WTC11 (cell line): ENCODE measurements at regions not wholly inside any gene's neighbourhood (a gene's known extent, or its start where the extent isn't known, plus 50 kb on each side); places are given as distances from the start of the nearest gene placed in this dataset.

Experiments
- ATAC-seq: fragments of 200-7000 bp; cut with Tn5 transposase; 2 replicates; pipeline ENCODE4 v1.10.0; 2021; ENCODE audit warnings: mild to moderate bottlenecking, moderate library complexity
- CTCF ChIA-PET: fragments of 300-600 bp; sonication (Branson Sonifier 250); formaldehyde crosslinking; loops from one replicate; lab custom pipeline; 2021; ENCODE audit warnings: antibody characterized with exemption; lab: Charles Lee
- POLR2A ChIA-PET: fragments of 350-600 bp; sonication (Branson Sonifier 250); formaldehyde crosslinking; loops from one replicate; lab custom pipeline; 2021; ENCODE audit warnings: antibody characterized with exemption; lab: Charles Lee
- DNase-seq: peaks from one replicate; pipeline ENCODE4 v3.0.0; 2021; ENCODE audit warnings: low spot score
- H3K27ac Mint-ChIP-seq: 2 replicates; pipeline ENCODE4 v1.8.0; 2021; ENCODE audit warnings: mixed read lengths
- H3K27me3 Mint-ChIP-seq: 2 replicates; pipeline ENCODE4 v1.8.0; 2021; ENCODE audit warnings: low read depth, mild to moderate bottlenecking, moderate library complexity, mixed read lengths
- H3K36me3 Mint-ChIP-seq: 2 replicates; pipeline ENCODE4 v1.8.0; 2021; ENCODE audit warnings: mixed read lengths
- H3K4me1 Mint-ChIP-seq: 2 replicates; pipeline ENCODE4 v1.8.0; 2022; ENCODE audit warnings: mixed read lengths
- H3K4me3 Mint-ChIP-seq: 2 replicates; pipeline ENCODE4 v1.8.0; 2021; ENCODE audit warnings: mild to moderate bottlenecking, moderate library complexity, mixed read lengths
- H3K9me3 Mint-ChIP-seq: 2 replicates; pipeline ENCODE4 v1.8.0; 2021; ENCODE audit warnings: mixed read lengths
- ATF1 ChIP-seq: sonication (generic); formaldehyde crosslinking; IDR thresholded peaks from 2 replicates; pipeline ENCODE4 v1.8.1; 2023; ENCODE audit warnings: mild to moderate bottlenecking, moderate library complexity, missing genetic modification reagents
- ATF2 ChIP-seq: sonication (generic); formaldehyde crosslinking; IDR thresholded peaks from 2 replicates; pipeline ENCODE4 v1.8.1; 2022; ENCODE audit warnings: low read depth, missing genetic modification reagents, borderline replicate concordance
- ATF3 ChIP-seq: sonication (generic); formaldehyde crosslinking; conservative IDR thresholded peaks from 2 replicates; pipeline ENCODE4 v1.8.1; 2022; ENCODE audit warnings: mild to moderate bottlenecking, missing genetic modification reagents
- CBFB ChIP-seq: sonication (generic); formaldehyde crosslinking; IDR thresholded peaks from 2 replicates; pipeline ENCODE4 v1.8.1; 2022; ENCODE audit warnings: mild to moderate bottlenecking, low read depth, missing genetic modification reagents
- CDX4 ChIP-seq: fragments of 250-450 bp; sonication (Bioruptor Pico); IDR thresholded peaks from 2 replicates; pipeline ENCODE4 v1.9.0; 2021; ENCODE audit warnings: moderate library complexity, mild to moderate bottlenecking, inconsistent platforms, borderline replicate concordance
- E2F1 ChIP-seq: sonication (generic); formaldehyde crosslinking; IDR thresholded peaks from 2 replicates; pipeline ENCODE4 v1.8.0; 2022; ENCODE audit warnings: mild to moderate bottlenecking, missing genetic modification reagents
- FOXJ3 ChIP-seq: sonication (generic); formaldehyde crosslinking; IDR thresholded peaks from 2 replicates; pipeline ENCODE4 v1.9.0; 2021; ENCODE audit warnings: missing genetic modification reagents, mild to moderate bottlenecking, borderline replicate concordance
- FOXK1 ChIP-seq: sonication (generic); formaldehyde crosslinking; IDR thresholded peaks from 2 replicates; pipeline ENCODE4 v1.8.0; 2022; ENCODE audit warnings: mild to moderate bottlenecking, moderate library complexity, missing genetic modification reagents
- IRF2 ChIP-seq: sonication (generic); formaldehyde crosslinking; IDR thresholded peaks from 2 replicates; pipeline ENCODE4 v1.8.0; 2022; ENCODE audit warnings: low read depth, missing genetic modification reagents, borderline replicate concordance
- KAT7 ChIP-seq: sonication (generic); formaldehyde crosslinking; IDR thresholded peaks from 2 replicates; pipeline ENCODE4 v1.8.1; 2023; ENCODE audit warnings: missing genetic modification reagents, mild to moderate bottlenecking, borderline replicate concordance
- MAX ChIP-seq: sonication (generic); formaldehyde crosslinking; IDR thresholded peaks from 2 replicates; pipeline ENCODE4 v1.8.0; 2022; ENCODE audit warnings: mild to moderate bottlenecking, missing genetic modification reagents
- MLX ChIP-seq: sonication (generic); formaldehyde crosslinking; IDR thresholded peaks from 2 replicates; pipeline ENCODE4 v1.8.1; 2023; ENCODE audit warnings: mild to moderate bottlenecking, missing genetic modification reagents, moderate library complexity
- MXD4 ChIP-seq: fragments of 250-450 bp; sonication (Bioruptor Pico); IDR thresholded peaks from 2 replicates; pipeline ENCODE4 v1.8.0; 2021; ENCODE audit warnings: mild to moderate bottlenecking, moderate library complexity, borderline replicate concordance
- NFYB ChIP-seq: sonication (generic); formaldehyde crosslinking; conservative IDR thresholded peaks from 2 replicates; pipeline ENCODE4 v1.8.0; 2022; ENCODE audit warnings: low read depth, missing genetic modification reagents
- PRDM15 ChIP-seq: sonication (generic); formaldehyde crosslinking; IDR thresholded peaks from 2 replicates; pipeline ENCODE4 v1.8.0; 2022; ENCODE audit warnings: missing genetic modification reagents
- RORB ChIP-seq: fragments of 250-450 bp; sonication (Bioruptor Pico); IDR thresholded peaks from 2 replicates; pipeline ENCODE4 v1.9.0; 2021; ENCODE audit warnings: mild to moderate bottlenecking
- STAT6 ChIP-seq: sonication (generic); formaldehyde crosslinking; conservative IDR thresholded peaks from 2 replicates; pipeline ENCODE4 v1.8.1; 2023; ENCODE audit warnings: mild to moderate bottlenecking, low read depth, missing genetic modification reagents, moderate library complexity
- TCF7 ChIP-seq: sonication (generic); formaldehyde crosslinking; IDR thresholded peaks from 2 replicates; pipeline ENCODE4 v1.8.0; 2022; ENCODE audit warnings: mild to moderate bottlenecking, low read depth, missing genetic modification reagents, moderate library complexity
- ZNF396 ChIP-seq: fragments of 250-450 bp; sonication (Bioruptor Pico); IDR thresholded peaks from 2 replicates; pipeline ENCODE4 v1.8.0; 2021; ENCODE audit warnings: mild to moderate bottlenecking, moderate library complexity, borderline replicate concordance
- ZNF423 ChIP-seq: fragments of 250-450 bp; sonication (Bioruptor Pico); IDR thresholded peaks from 2 replicates; pipeline ENCODE4 v2.1.2; 2022; ENCODE audit warnings: mild to moderate bottlenecking, moderate library complexity

GRCh38 chr5:71877511-71877910, 158.4 kb downstream of the CARTPT start:
- ChIA-PET CTCF (no interaction called here), POLR2A (no interaction called here)
- TF ChIP-seq MAX (CRISPR knock-in tag) (no peak), NFYB (CRISPR knock-in tag) (no peak), E2F1 (CRISPR knock-in tag) (no peak), MLX (CRISPR knock-in tag) (no peak)
- H3K4me3 Mint-ChIP-seq, result no peak overlapping the region
- H3K27me3 Mint-ChIP-seq, result no peaks in the 10 kb centered on the region
- H3K36me3 Mint-ChIP-seq, result no peaks in the 10 kb centered on the region
- peaks cover 10% of the 10 kb centered on the region for H3K4me1 Mint-ChIP-seq
- no peak overlapping the region for H3K27ac Mint-ChIP-seq
- no peak for ATAC-seq
- no peaks in the 10 kb centered on the region for H3K9me3 Mint-ChIP-seq
- DNase-seq, result no peak

GRCh38 chr5:71880536-71880935, 161.5 kb downstream of the CARTPT start:
- Mint-ChIP-seq H3K9me3 (peaks cover 9% of the 10 kb centered on the region), H3K27me3 (no peaks in the 10 kb centered on the region)
- DNase-seq, result no peak
- CTCF ChIA-PET, result no interaction called here
- TF ChIP-seq FOXK1 (CRISPR knock-in tag) (no peak), STAT6 (no peak), IRF2 (CRISPR knock-in tag) (no peak), ATF2 (CRISPR knock-in tag) (no peak), MXD4 (CRISPR knock-in tag) (no peak), PRDM15 (CRISPR knock-in tag) (no peak), ZNF396 (CRISPR knock-in tag) (no peak), FOXJ3 (CRISPR knock-in tag) (no peak), ATF1 (CRISPR knock-in tag) (no peak), NFYB (CRISPR knock-in tag) (no peak), TCF7 (CRISPR knock-in tag) (no peak), KAT7 (CRISPR knock-in tag) (no peak), CDX4 (CRISPR knock-in tag) (no peak), CBFB (no peak), RORB (CRISPR knock-in tag) (no peak), ZNF423 (CRISPR knock-in tag) (no peak), ATF3 (CRISPR knock-in tag) (no peak)
- TF ChIP-seq, all 79 proteins: peak for 0
- POLR2A ChIA-PET, result no interaction called here
- Mint-ChIP-seq H3K4me3 (no peak overlapping the region), H3K27ac (no peak overlapping the region), H3K36me3 (no peaks in the 10 kb centered on the region), H3K4me1 (no peaks in the 10 kb centered on the region)
- no peak for ATAC-seq
